ENCODE measurements at regions not wholly inside any gene's neighbourhood (a gene's known extent, or its start where the extent isn't known, plus 50 kb on each side); places are given as distances from the start of the nearest gene placed in this dataset.

- H3K23ac ChIP-seq (ENCODE audit: insufficient read length, low read depth, low read length): no peak overlapping the region
- H3K18ac ChIP-seq (ENCODE audit: insufficient read length, low read depth, low read length): no peak overlapping the region
- no peaks in the 10 kb centered on the region for H3K9me3 ChIP-seq (ENCODE audit: control insufficient read depth, low read depth, low read length)
- H2BK20ac ChIP-seq (ENCODE audit: low read depth, low read length, poor library complexity, severe bottlenecking): no peak overlapping the region
- no peak overlapping the region for H3K9ac ChIP-seq (ENCODE audit: extremely low read depth, insufficient read length, low read length)
- no peak overlapping the region for H4K5ac ChIP-seq (ENCODE audit: insufficient read length, low read depth, low read length)
- H3K79me1 ChIP-seq (ENCODE audit: insufficient read depth, low read depth, low read length, poor library complexity, severe bottlenecking): no peaks in the 10 kb centered on the region
- no peak overlapping the region for H2BK120ac ChIP-seq (ENCODE audit: low read depth, low read length, poor library complexity, severe bottlenecking)
- Mint-ChIP-seq H3K36me3 (ENCODE audit: insufficient read depth in 1 of 3, low read depth in 3 of 3) (no peaks in the 10 kb centered on the region), H3K27me3 (ENCODE audit: low read depth) (no peaks in the 10 kb centered on the region), H3K4me3 (no peak overlapping the region), H3K9me3 (no peaks in the 10 kb centered on the region), H3K27ac (no peak overlapping the region; a peak in 1 of 7 replicates), H3K4me1 (0 out of 4 replicates have a peak, but pooled peaks cover 2 to 3% of the 10 kb centered on the region in 2 experiments)
- no peaks in the 10 kb centered on the region for H3K4me1 ChIP-seq (ENCODE audit: insufficient read depth, low read length)
- no peak overlapping the region for H3K4me2 ChIP-seq (ENCODE audit: insufficient read depth, insufficient read length, low read length)
- no peak for TF ChIP-seq CTCF (conservative IDR thresholded peaks at IDR 0.05)
- H3K27ac ChIP-seq (ENCODE audit: insufficient read length, low read depth, low read length): no peak overlapping the region
- H4K91ac ChIP-seq (ENCODE audit: insufficient read length, low read depth, low read length): no peak overlapping the region
- no peak overlapping the region for H2AK5ac ChIP-seq (ENCODE audit: insufficient read length, low read length)
- H4K8ac ChIP-seq (replicated peaks; ENCODE audit: insufficient read length, low read depth, low read length): no peak overlapping the region
- no peaks in the 10 kb centered on the region for H3K27me3 ChIP-seq (ENCODE audit: insufficient read depth, low read length)
- no peak overlapping the region for H3K4ac ChIP-seq (ENCODE audit: low read depth, low read length)
- WGBS (ENCODE audit: extremely low coverage, insufficient read length, low lambda C conversion rate): no CpG with 5 or more reads among the region's 14 CpGs
- no peak overlapping the region for H3K14ac ChIP-seq (ENCODE audit: insufficient read depth, low read length)
- H2BK12ac ChIP-seq (ENCODE audit: insufficient read length, low read depth, low read length): no peak overlapping the region
- H4K20me1 ChIP-seq (ENCODE audit: control insufficient read depth, insufficient read depth, insufficient read length): no peaks in the 10 kb centered on the region
- DNase-seq: no peak
- no peak overlapping the region for H2AFZ ChIP-seq (ENCODE audit: low read length)
- H3K79me2 ChIP-seq (ENCODE audit: insufficient read depth, low read length): no peaks in the 10 kb centered on the region
- H3K56ac ChIP-seq (ENCODE audit: insufficient read length, low read depth, low read length): no peak overlapping the region
- no peak overlapping the region for H2BK5ac ChIP-seq (ENCODE audit: insufficient read length, low read length)
- no peak overlapping the region for H3T11ph ChIP-seq (ENCODE audit: low read length)
- no peak overlapping the region for H2BK15ac ChIP-seq (ENCODE audit: low read depth, low read length)
- H3K23me2 ChIP-seq (ENCODE audit: insufficient read length, low read depth, low read length, poor library complexity, severe bottlenecking): no peaks in the 10 kb centered on the region
Observed at GRCh38 chr18:28778706-28779105, 601.8 kb upstream of the CDH2 start.
